ENCODE measurements at regions not wholly inside any gene's neighbourhood (a gene's known extent, or its start where the extent isn't known, plus 50 kb on each side); places are given as distances from the start of the nearest gene placed in this dataset.

- peak; percentile 17 for FAIRE-seq
- no peak for TF ChIP-seq CTCF (IDR thresholded peaks at IDR 0.05)
- no peak for DNase-seq
- intact Hi-C loops (cut with DNase I) = no loop called here
- Histone ChIP-seq H3K4me3 (no peak overlapping the region), H3K27me3 (no peaks in the 10 kb centered on the region), H3K4me1 (peaks cover 0 to 8% (median 0%) of the 10 kb centered on the region in 3 donors), H3K27ac (no peak overlapping the region), H3K36me3 (no peaks in the 10 kb centered on the region), H3K9me3 (no peaks in the 10 kb centered on the region)
- ATAC-seq = no peak
- WGBS, 2 donors = 88 to 93% methylated on average over 4 of the region's 4 CpGs
Measured at GRCh38 chrX:7254144-7254543, 106.2 kb upstream of the PUDP start.

GRCh38 chrX:7253565-7253964, 105.6 kb upstream of the PUDP start:
- no peak for DNase-seq
- no peak for ATAC-seq
- no peaks in the 10 kb centered on the region for H3K27me3 ChIP-seq
- FAIRE-seq = no peak
- H3K9me3 ChIP-seq = no peaks in the 10 kb centered on the region
- intact Hi-C loops (cut with DNase I) = no loop called here
- H3K27ac ChIP-seq = no peak overlapping the region
- TF ChIP-seq CTCF (IDR thresholded peaks at IDR 0.05) = no peak
- H3K4me3 ChIP-seq = no peak overlapping the region
- H3K4me1 ChIP-seq = peaks cover 0 to 8% (median 0%) of the 10 kb centered on the region in 3 donors
- 94 to 96% methylated on average over 5 of the region's 5 CpGs for WGBS, 2 donors
- H3K36me3 ChIP-seq = no peaks in the 10 kb centered on the region

DNA sequence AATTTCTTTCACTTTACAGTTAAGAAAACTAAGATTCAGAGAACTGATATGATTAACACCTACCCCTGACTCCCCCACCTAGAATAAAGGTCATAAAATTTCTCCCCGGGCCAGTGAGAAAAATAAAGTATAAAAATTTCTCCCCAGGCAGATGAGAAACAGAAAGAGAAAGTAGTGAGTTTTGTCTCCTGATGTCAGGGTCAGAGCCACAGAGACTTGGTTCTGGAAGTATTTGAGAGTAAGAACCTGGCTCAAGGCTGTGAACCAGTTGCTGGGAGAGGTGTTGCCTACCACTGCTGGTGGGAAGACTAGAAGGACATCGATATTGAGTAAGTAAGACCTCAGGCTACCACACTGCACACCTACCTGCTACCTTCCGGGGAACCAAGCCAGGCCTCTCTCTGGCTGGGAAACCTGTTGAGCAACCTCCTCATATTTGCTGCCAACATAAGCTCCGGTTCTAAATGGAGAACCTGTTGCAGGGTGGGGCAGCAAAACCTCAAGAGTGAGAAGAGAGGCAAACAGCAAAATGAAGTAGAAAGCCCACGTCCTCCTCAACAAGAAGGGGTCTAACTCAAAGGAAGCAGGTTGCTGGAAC, 104.2 kb upstream of the PUDP start:
- intact Hi-C loops (cut with DNase I) = no loop called here
- 15 to 18% methylated on average over 5 of the region's 5 CpGs for WGBS, 2 donors
- H3K36me3 ChIP-seq = no peaks in the 10 kb centered on the region
- peaks cover 0 to 8% (median 0%) of the 10 kb centered on the region in 3 donors for H3K4me1 ChIP-seq
- no peaks in the 10 kb centered on the region for H3K27me3 ChIP-seq
- no peak for TF ChIP-seq CTCF (IDR thresholded peaks at IDR 0.05)
- DNase-seq (peak; percentile 51 to 76 (median 68)), ATAC-seq (peak; percentile 96 to 98 (median 98)), FAIRE-seq (peak; percentile 61)
- no peaks in the 10 kb centered on the region for H3K9me3 ChIP-seq
- H3K4me3 ChIP-seq = no peak overlapping the region
- peak overlapping the region in 2 of 4 donors; percentile 55 to 74 for H3K27ac ChIP-seq

- intact Hi-C loops (cut with DNase I) = no loop called here
- FAIRE-seq = no peak
- WGBS, 2 donors = 64 to 70% methylated on average over 2 of the region's 2 CpGs
- TF ChIP-seq CTCF (IDR thresholded peaks at IDR 0.05) = no peak
- no peak for DNase-seq
- Histone ChIP-seq H3K9me3 (no peaks in the 10 kb centered on the region), H3K4me3 (no peak overlapping the region), H3K27me3 (no peaks in the 10 kb centered on the region), H3K4me1 (peaks cover 0 to 6% (median 0%) of the 10 kb centered on the region in 3 donors), H3K27ac (no peak overlapping the region), H3K36me3 (no peaks in the 10 kb centered on the region)
- ATAC-seq = no peak
Measured at GRCh38 chrX:7247346-7247745, 99.4 kb upstream of the PUDP start.

- FAIRE-seq (no peak), ATAC-seq (no peak), DNase-seq (no peak)
- TF ChIP-seq CTCF (IDR thresholded peaks at IDR 0.05) = no peak
- H3K27me3 ChIP-seq = no peaks in the 10 kb centered on the region
- H3K4me1 ChIP-seq = no peaks in the 10 kb centered on the region
- no peak overlapping the region for H3K27ac ChIP-seq
- H3K4me3 ChIP-seq = no peak overlapping the region
- intact Hi-C loops (cut with DNase I) = no loop called here
- no peaks in the 10 kb centered on the region for H3K36me3 ChIP-seq
- 79 to 88% methylated on average over 3 of the region's 3 CpGs for WGBS, 2 donors
- no peaks in the 10 kb centered on the region for H3K9me3 ChIP-seq
Measured at GRCh38 chrX:7244405-7244804, 96.5 kb upstream of the PUDP start.
